HG03520 (cell line): ENCODE measurements at regions not wholly inside any gene's neighbourhood (a gene's known extent, or its start where the extent isn't known, plus 50 kb on each side); places are given as distances from the start of the nearest gene placed in this dataset.

ENCODE experiments used
- ATAC-seq: cut with Tn5 transposase; IDR thresholded peaks from one replicate; pipeline ENCODE4 v1.9.1; 2021; ENCODE audit warnings: mild to moderate bottlenecking, moderate library complexity; ENCODE audit not compliant: unreplicated experiment

- ATAC-seq: no peak
These were observed 50.2 kb upstream of the VTCN1 start for GRCh38 chr1:117260761-117261423.
